Testis (tissue), 2 donors: ENCODE measurements at regions not wholly inside any gene's neighbourhood (a gene's known extent, or its start where the extent isn't known, plus 50 kb on each side); places are given as distances from the start of the nearest gene placed in this dataset.

ENCODE experiments used
- CTCF ChIP-seq, 3 experiments: fragments of 450-650 bp in 2 of 3; fragments of 200-600 bp in 1 of 3; sonication (generic) in 1 of 3; IDR thresholded peaks; one replicate each; pipeline ENCODE4 v1.5.1; 2016 to 2019; ENCODE audit warnings: antibody characterized with exemption in 3 of 3, mild to moderate bottlenecking in 2 of 3, moderate library complexity in 1 of 3
- POLR2A ChIP-seq: fragments of 450-650 bp; IDR thresholded peaks from one replicate; pipeline ENCODE4 v1.6.1; 2017; ENCODE audit warnings: antibody characterized with exemption, mild to moderate bottlenecking, moderate library complexity

GRCh38 chr10:128469515-128469914 is 343.3 kb upstream of the MKI67 start:
- TF ChIP-seq CTCF (IDR thresholded peaks at IDR 0.05) (no peak), POLR2A (no peak)
